ENCODE measurements at regions not wholly inside any gene's neighbourhood (a gene's known extent, or its start where the extent isn't known, plus 50 kb on each side); places are given as distances from the start of the nearest gene placed in this dataset.

DNA sequence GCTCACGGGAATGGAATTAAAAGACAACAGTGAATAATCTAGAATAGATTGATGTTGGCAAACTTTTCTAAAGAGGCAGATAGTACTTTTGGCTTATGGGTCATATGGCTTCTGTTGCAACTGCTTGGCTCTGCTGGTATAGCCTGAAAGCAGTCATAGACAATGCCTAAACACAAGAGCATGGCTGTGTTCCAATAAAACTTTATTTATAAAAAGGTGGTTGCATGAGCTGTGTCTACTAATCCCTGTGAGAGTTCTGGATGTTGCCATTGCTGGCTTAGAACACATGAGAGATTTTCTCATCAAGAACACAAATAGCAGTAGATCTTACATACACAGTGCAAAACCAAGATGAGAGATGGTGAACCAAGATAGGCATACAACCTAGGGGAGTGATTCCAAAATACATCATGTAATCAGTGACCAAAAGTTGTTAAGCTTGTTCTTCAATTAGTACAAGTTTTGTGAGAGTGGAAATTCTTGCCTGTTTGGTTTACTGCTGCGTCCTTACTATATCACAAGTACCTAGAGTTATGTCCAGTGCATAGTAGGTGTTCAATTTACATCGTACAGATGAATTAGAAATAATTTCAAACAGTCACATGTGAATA is 380.0 kb downstream of the METTL4 start:
- H3K4me3 ChIP-seq = no peak overlapping the region
- no peaks in the 10 kb centered on the region for H3K27me3 ChIP-seq
- no peak for DNase-seq
- H3K9me3 ChIP-seq = no peaks in the 10 kb centered on the region
- no peak overlapping the region for H3K27ac ChIP-seq
- no peaks in the 10 kb centered on the region for H3K36me3 ChIP-seq
- no peaks in the 10 kb centered on the region for H3K4me1 ChIP-seq
- WGBS, 2 donors = 75 to 83% methylated on average over 3 of the region's 3 CpGs
- intact Hi-C loops (cut with DNase I) = no loop called here
- TF ChIP-seq POLR2A (IDR thresholded peaks at IDR 0.05) = no peak
- TF ChIP-seq EP300 (IDR thresholded peaks at IDR 0.05) = no peak
- no peak for TF ChIP-seq POLR2AphosphoS5 (IDR thresholded peaks at IDR 0.05)
- TF ChIP-seq, protein P1, sequence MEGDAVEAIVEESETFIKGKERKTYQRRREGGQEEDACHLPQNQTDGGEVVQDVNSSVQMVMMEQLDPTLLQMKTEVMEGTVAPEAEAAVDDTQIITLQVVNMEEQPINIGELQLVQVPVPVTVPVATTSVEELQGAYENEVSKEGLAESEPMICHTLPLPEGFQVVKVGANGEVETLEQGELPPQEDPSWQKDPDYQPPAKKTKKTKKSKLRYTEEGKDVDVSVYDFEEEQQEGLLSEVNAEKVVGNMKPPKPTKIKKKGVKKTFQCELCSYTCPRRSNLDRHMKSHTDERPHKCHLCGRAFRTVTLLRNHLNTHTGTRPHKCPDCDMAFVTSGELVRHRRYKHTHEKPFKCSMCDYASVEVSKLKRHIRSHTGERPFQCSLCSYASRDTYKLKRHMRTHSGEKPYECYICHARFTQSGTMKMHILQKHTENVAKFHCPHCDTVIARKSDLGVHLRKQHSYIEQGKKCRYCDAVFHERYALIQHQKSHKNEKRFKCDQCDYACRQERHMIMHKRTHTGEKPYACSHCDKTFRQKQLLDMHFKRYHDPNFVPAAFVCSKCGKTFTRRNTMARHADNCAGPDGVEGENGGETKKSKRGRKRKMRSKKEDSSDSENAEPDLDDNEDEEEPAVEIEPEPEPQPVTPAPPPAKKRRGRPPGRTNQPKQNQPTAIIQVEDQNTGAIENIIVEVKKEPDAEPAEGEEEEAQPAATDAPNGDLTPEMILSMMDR (IDR thresholded peaks at IDR 0.05) = no peak

DNA sequence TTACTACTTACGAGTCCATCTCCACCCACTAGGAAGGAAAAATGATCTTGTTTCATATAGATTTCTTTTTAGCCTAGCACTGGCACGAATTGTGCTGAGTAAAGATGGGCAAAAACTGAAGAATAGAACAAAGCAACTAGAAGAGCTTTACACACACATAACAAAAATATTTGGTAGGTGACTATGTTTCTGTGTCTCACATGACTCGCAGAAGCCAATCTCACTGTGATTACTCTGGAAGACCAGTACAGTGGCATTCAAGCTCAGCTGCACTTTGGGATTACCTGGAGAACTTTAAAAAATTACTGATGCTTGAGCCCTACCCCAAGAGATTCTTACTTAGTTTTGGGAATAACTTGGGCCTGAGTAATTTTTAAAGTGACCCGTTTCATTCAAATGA is 378.7 kb downstream of the METTL4 start:
- intact Hi-C loops (cut with DNase I) = no loop called here
- Histone ChIP-seq H3K27me3 (no peaks in the 10 kb centered on the region), H3K4me1 (no peaks in the 10 kb centered on the region), H3K4me3 (no peak overlapping the region), H3K36me3 (no peaks in the 10 kb centered on the region), H3K9me3 (no peaks in the 10 kb centered on the region), H3K27ac (no peak overlapping the region)
- TF ChIP-seq POLR2A (IDR thresholded peaks at IDR 0.05) (no peak), EP300 (IDR thresholded peaks at IDR 0.05) (no peak), POLR2AphosphoS5 (IDR thresholded peaks at IDR 0.05) (no peak)
- TF ChIP-seq, protein P1 (IDR thresholded peaks at IDR 0.05) = no peak
- DNase-seq = no peak
- 76 to 88% methylated on average over 4 of the region's 4 CpGs for WGBS, 2 donors

DNA sequence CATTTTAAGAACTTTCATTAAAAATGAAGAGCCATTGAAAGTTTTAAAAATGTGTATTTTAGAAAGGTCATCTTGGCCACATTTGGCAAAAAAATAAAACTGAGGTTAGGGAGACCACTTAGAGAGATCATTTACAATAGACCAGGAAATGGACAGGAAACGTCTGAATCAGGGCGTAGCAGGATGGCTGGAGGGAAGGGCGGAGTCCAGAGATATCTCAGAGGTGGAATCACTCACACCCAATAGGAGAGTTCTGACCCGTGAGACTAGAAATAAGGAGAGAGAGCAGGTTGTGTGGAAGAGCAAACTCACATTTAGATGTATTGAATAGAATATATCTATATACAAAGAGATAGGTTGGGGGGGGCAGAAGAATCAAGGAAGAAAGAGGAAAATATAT is 373.4 kb downstream of the METTL4 start:
- H3K27ac ChIP-seq = no peak overlapping the region
- no peak for DNase-seq
- no peaks in the 10 kb centered on the region for H3K36me3 ChIP-seq
- H3K4me3 ChIP-seq = no peak overlapping the region
- H3K9me3 ChIP-seq = no peaks in the 10 kb centered on the region
- H3K27me3 ChIP-seq = no peaks in the 10 kb centered on the region
- 35 to 56% methylated on average over 4 of the region's 4 CpGs for WGBS, 2 donors
- intact Hi-C loops (cut with DNase I) = no loop called here
- TF ChIP-seq POLR2A (IDR thresholded peaks at IDR 0.05) (no peak), POLR2AphosphoS5 (IDR thresholded peaks at IDR 0.05) (no peak), EP300 (IDR thresholded peaks at IDR 0.05) (no peak)
- TF ChIP-seq, protein P1 (IDR thresholded peaks at IDR 0.05) = no peak
- no peaks in the 10 kb centered on the region for H3K4me1 ChIP-seq

DNA sequence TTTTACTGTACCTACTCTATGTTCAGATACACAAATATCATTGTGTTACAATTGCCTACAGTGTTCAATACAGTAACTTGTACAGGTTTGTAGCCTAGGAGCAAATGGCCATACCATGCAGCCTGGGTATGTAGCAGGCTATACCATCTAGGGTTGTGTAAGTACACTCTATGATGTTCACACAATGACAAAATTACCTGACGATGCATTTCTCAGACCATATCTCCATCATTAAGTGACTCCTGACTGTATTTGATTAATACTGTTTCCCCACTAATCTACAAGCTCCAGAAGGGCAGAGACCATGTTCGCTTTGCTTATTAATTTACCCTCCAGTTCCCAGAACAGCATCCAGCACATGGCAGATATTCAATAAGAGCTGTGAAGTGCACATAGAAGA is 372.2 kb downstream of the METTL4 start:
- TF ChIP-seq, protein P1 (IDR thresholded peaks at IDR 0.05) = no peak
- no peak for TF ChIP-seq EP300 (IDR thresholded peaks at IDR 0.05)
- TF ChIP-seq POLR2A (IDR thresholded peaks at IDR 0.05) = no peak
- TF ChIP-seq POLR2AphosphoS5 (IDR thresholded peaks at IDR 0.05) = no peak
- H3K36me3 ChIP-seq = no peaks in the 10 kb centered on the region
- DNase-seq = no peak
- 88 to 96% methylated on average over 2 of the region's 2 CpGs for WGBS, 2 donors
- H3K27ac ChIP-seq = no peak overlapping the region
- intact Hi-C loops (cut with DNase I) = no loop called here
- H3K4me1 ChIP-seq = no peaks in the 10 kb centered on the region
- H3K4me3 ChIP-seq = no peak overlapping the region
- no peaks in the 10 kb centered on the region for H3K27me3 ChIP-seq
- no peaks in the 10 kb centered on the region for H3K9me3 ChIP-seq

DNA sequence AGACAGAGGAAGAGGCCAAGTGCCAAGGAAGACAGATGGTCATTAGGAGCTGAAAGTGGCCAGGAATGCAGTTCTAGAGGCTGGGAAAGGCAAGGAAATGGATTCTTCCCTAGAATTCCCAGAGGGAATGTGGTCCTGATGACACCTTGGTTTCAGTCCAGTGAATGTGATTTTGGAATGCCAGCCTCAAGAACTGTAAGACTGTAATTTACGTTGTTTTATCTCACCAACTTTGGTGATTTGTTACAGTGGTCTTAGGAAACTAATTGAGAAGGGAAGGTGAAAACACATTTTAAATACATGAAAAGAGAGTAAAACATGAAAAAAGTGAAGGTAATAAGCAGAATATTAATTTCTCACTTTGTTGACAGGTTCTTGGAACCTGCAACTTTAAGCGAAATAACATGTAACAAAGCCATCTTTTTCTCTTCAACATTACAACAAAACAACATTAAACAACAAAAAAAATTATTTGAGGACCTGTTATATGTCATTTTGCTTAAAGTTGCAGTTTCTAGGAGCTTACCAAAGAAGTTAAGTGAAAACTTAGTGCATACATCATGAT is 370.2 kb downstream of the METTL4 start:
- H3K27ac ChIP-seq = no peak overlapping the region
- H3K4me3 ChIP-seq = no peak overlapping the region
- 79 to 88% methylated on average over 2 of the region's 2 CpGs for WGBS, 2 donors
- no peaks in the 10 kb centered on the region for H3K9me3 ChIP-seq
- no peak for DNase-seq
- H3K36me3 ChIP-seq = no peaks in the 10 kb centered on the region
- no peak for TF ChIP-seq EP300 (IDR thresholded peaks at IDR 0.05)
- TF ChIP-seq, protein P1 (IDR thresholded peaks at IDR 0.05) = no peak
- TF ChIP-seq POLR2AphosphoS5 (IDR thresholded peaks at IDR 0.05) = no peak
- TF ChIP-seq POLR2A (IDR thresholded peaks at IDR 0.05) = no peak
- no peaks in the 10 kb centered on the region for H3K27me3 ChIP-seq
- intact Hi-C loops (cut with DNase I) = no loop called here
- no peaks in the 10 kb centered on the region for H3K4me1 ChIP-seq

Data from sigmoid colon (tissue), 6 donors.